NCI-H2196 (cell line): ENCODE measurements at regions not wholly inside any gene's neighbourhood (a gene's known extent, or its start where the extent isn't known, plus 50 kb on each side); places are given as distances from the start of the nearest gene placed in this dataset.
"Not testable (repeated sequence)": the region's sequence is repeated elsewhere in the genome, so short reads cannot be mapped to it uniquely, and the experiment has no call there.

Experiments
- DNase-seq: peaks from one replicate; lab custom pipeline; 2025; ENCODE audit not compliant: unreplicated experiment; lab: John Stamatoyannopoulos, UW

GRCh38 chr15:36434177-36434576, 145.2 kb upstream of the CDIN1 start:
- DNase-seq, result no peak

GRCh38 chr15:36438499-36438898, 140.9 kb upstream of the CDIN1 start:
- no peak for DNase-seq

- no peak for DNase-seq
Measured at GRCh38 chr15:36447373-36447772, 132.1 kb upstream of the CDIN1 start.

GRCh38 chr15:36448418-36448817, 131.0 kb upstream of the CDIN1 start:
- DNase-seq, result no peak

- DNase-seq, result no peak
Measured at GRCh38 chr15:36449084-36449661, 130.3 kb upstream of the CDIN1 start.

- DNase-seq, result no peak
Measured at GRCh38 chr15:36449662-36450145, 129.7 kb upstream of the CDIN1 start.

- DNase-seq, result not testable (repeated sequence)
Measured at GRCh38 chr15:36454244-36454643, 125.2 kb upstream of the CDIN1 start.

- no peak for DNase-seq
Measured at GRCh38 chr15:36458411-36458810, 121.0 kb upstream of the CDIN1 start.

- DNase-seq, result no peak
Measured at GRCh38 chr15:36465304-36465703, 114.1 kb upstream of the CDIN1 start.

GRCh38 chr15:36468746-36469145, 110.7 kb upstream of the CDIN1 start:
- DNase-seq, result no peak

- DNase-seq, result no peak
Measured at GRCh38 chr15:36469311-36469966, 110.0 kb upstream of the CDIN1 start.

GRCh38 chr15:36472672-36473071, 106.8 kb upstream of the CDIN1 start:
- no peak for DNase-seq

- DNase-seq, result no peak
Measured at GRCh38 chr15:36478561-36478960, 100.9 kb upstream of the CDIN1 start.

GRCh38 chr15:36479200-36479896, 100.1 kb upstream of the CDIN1 start:
- DNase-seq, result no peak

- DNase-seq, result no peak
Measured at GRCh38 chr15:36481156-36481555, 98.3 kb upstream of the CDIN1 start.

GRCh38 chr15:36483409-36483808, 96.0 kb upstream of the CDIN1 start:
- DNase-seq, result no peak

- no peak for DNase-seq
Measured at GRCh38 chr15:36484038-36484778, 95.2 kb upstream of the CDIN1 start.

GRCh38 chr15:36491912-36492311, 87.5 kb upstream of the CDIN1 start:
- DNase-seq, result no peak

GRCh38 chr15:36495456-36495991, 83.9 kb upstream of the CDIN1 start:
- DNase-seq, result no peak

GRCh38 chr15:36497901-36498300, 81.5 kb upstream of the CDIN1 start:
- DNase-seq, result no peak

GRCh38 chr15:36498401-36498800, 81.0 kb upstream of the CDIN1 start:
- DNase-seq, result no peak
